ENCODE measurements at regions not wholly inside any gene's neighbourhood (a gene's known extent, or its start where the extent isn't known, plus 50 kb on each side); places are given as distances from the start of the nearest gene placed in this dataset.

DNA sequence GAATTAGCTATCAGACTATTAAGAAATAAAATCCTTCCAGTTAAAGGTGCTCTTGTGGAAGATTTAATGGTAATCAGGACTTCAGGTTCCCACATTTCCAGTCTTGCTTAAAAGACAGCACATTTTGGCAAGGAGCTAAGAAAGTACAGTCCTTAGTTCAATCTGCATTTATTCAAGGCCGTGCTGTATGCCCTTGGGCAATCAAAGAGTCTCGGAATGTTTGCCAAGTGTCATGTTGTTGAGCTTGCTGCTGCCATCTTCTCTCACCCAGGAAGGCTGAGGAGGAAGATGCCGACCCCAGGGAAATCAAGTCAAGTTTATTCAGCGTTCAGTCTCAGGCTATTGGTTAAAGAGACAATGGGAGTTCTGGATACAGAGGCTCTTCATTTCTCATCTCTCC, 388.1 kb upstream of the IGFBP7 start:
- H3K27ac ChIP-seq (ENCODE audit: low read depth in 2 of 2, low read length in 1 of 2), result no peak overlapping the region
- ChIA-PET POLR2A (no interaction called here), CTCF (no interaction called here)
- no peak overlapping the region for H3K4me3 ChIP-seq (ENCODE audit: low read depth in 2 of 2, low read length in 1 of 2)
- no peak overlapping the region for H3K9ac ChIP-seq
- H3F3A ChIP-seq (replicated peaks; ENCODE audit: insufficient read depth), result no peaks in the 10 kb centered on the region
- no peaks in the 10 kb centered on the region for H3K79me2 ChIP-seq (ENCODE audit: insufficient read depth)
- no peak overlapping the region for H2AFZ ChIP-seq (ENCODE audit: low read depth)
- no peaks in the 10 kb centered on the region for H3K27me3 ChIP-seq (ENCODE audit: insufficient read depth)
- DNase-seq, result no peak
- H3K4me1 ChIP-seq (ENCODE audit: control insufficient read depth in 1 of 2, insufficient read depth in 2 of 2, low read depth in 1 of 2, low read length in 1 of 2), result no peaks in the 10 kb centered on the region
- H4K20me1 ChIP-seq (ENCODE audit: insufficient read depth), result no peaks in the 10 kb centered on the region
- TF ChIP-seq FOSL2 (IDR thresholded peaks at IDR 0.05; ENCODE audit: borderline replicate concordance, low read depth) (no peak), RFX5 (IDR thresholded peaks at IDR 0.05; ENCODE audit: low read length) (no peak), FOXM1 (IDR thresholded peaks at IDR 0.05; ENCODE audit: low read depth) (no peak), MXI1 (IDR thresholded peaks at IDR 0.05; ENCODE audit: low read depth, low read length) (no peak), TCF12 (IDR thresholded peaks at IDR 0.05) (no peak), NRF1 (IDR thresholded peaks at IDR 0.05; ENCODE audit: low read depth, low read length) (no peak), TAF1 (IDR thresholded peaks at IDR 0.05; ENCODE audit: borderline replicate concordance, low read depth, low read length) (no peak), EZH2phosphoT487 (IDR thresholded peaks at IDR 0.05; ENCODE audit: borderline replicate concordance, low read depth) (no peak), YY1 (IDR thresholded peaks at IDR 0.05; ENCODE audit: low read depth) (no peak), CHD2 (IDR thresholded peaks at IDR 0.05; ENCODE audit: low read length, partially characterized antibody) (no peak), ELF1 (IDR thresholded peaks at IDR 0.05) (no peak), MEF2A (IDR thresholded peaks at IDR 0.05; ENCODE audit: borderline replicate concordance, low read depth) (no peak), GATA2 (CRISPR knock-in tag; IDR thresholded peaks at IDR 0.05) (no peak), GABPA (IDR thresholded peaks at IDR 0.05; ENCODE audit: low read depth) (no peak)
- TF ChIP-seq, protein P1, sequence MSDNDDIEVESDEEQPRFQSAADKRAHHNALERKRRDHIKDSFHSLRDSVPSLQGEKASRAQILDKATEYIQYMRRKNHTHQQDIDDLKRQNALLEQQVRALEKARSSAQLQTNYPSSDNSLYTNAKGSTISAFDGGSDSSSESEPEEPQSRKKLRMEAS (IDR thresholded peaks at IDR 0.05; ENCODE audit: low read depth), result no peak
- TF ChIP-seq, protein P2, sequence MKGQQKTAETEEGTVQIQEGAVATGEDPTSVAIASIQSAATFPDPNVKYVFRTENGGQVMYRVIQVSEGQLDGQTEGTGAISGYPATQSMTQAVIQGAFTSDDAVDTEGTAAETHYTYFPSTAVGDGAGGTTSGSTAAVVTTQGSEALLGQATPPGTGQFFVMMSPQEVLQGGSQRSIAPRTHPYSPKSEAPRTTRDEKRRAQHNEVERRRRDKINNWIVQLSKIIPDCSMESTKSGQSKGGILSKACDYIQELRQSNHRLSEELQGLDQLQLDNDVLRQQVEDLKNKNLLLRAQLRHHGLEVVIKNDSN (IDR thresholded peaks at IDR 0.05; ENCODE audit: borderline replicate concordance, low read depth), result no peak
- TF ChIP-seq, protein P3, sequence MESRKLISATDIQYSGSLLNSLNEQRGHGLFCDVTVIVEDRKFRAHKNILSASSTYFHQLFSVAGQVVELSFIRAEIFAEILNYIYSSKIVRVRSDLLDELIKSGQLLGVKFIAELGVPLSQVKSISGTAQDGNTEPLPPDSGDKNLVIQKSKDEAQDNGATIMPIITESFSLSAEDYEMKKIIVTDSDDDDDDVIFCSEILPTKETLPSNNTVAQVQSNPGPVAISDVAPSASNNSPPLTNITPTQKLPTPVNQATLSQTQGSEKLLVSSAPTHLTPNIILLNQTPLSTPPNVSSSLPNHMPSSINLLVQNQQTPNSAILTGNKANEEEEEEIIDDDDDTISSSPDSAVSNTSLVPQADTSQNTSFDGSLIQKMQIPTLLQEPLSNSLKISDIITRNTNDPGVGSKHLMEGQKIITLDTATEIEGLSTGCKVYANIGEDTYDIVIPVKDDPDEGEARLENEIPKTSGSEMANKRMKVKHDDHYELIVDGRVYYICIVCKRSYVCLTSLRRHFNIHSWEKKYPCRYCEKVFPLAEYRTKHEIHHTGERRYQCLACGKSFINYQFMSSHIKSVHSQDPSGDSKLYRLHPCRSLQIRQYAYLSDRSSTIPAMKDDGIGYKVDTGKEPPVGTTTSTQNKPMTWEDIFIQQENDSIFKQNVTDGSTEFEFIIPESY (IDR thresholded peaks at IDR 0.05; ENCODE audit: borderline replicate concordance, low read depth), result no peak
- TF ChIP-seq, protein P4, sequence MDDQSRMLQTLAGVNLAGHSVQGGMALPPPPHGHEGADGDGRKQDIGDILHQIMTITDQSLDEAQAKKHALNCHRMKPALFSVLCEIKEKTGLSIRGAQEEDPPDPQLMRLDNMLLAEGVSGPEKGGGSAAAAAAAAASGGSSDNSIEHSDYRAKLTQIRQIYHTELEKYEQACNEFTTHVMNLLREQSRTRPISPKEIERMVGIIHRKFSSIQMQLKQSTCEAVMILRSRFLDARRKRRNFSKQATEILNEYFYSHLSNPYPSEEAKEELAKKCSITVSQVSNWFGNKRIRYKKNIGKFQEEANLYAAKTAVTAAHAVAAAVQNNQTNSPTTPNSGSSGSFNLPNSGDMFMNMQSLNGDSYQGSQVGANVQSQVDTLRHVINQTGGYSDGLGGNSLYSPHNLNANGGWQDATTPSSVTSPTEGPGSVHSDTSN (IDR thresholded peaks at IDR 0.05), result no peak
- TF ChIP-seq, protein P5, sequence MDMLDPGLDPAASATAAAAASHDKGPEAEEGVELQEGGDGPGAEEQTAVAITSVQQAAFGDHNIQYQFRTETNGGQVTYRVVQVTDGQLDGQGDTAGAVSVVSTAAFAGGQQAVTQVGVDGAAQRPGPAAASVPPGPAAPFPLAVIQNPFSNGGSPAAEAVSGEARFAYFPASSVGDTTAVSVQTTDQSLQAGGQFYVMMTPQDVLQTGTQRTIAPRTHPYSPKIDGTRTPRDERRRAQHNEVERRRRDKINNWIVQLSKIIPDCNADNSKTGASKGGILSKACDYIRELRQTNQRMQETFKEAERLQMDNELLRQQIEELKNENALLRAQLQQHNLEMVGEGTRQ (IDR thresholded peaks at IDR 0.05; ENCODE audit: borderline replicate concordance, low read depth, low read length), result no peak
- TF ChIP-seq, protein P6, sequence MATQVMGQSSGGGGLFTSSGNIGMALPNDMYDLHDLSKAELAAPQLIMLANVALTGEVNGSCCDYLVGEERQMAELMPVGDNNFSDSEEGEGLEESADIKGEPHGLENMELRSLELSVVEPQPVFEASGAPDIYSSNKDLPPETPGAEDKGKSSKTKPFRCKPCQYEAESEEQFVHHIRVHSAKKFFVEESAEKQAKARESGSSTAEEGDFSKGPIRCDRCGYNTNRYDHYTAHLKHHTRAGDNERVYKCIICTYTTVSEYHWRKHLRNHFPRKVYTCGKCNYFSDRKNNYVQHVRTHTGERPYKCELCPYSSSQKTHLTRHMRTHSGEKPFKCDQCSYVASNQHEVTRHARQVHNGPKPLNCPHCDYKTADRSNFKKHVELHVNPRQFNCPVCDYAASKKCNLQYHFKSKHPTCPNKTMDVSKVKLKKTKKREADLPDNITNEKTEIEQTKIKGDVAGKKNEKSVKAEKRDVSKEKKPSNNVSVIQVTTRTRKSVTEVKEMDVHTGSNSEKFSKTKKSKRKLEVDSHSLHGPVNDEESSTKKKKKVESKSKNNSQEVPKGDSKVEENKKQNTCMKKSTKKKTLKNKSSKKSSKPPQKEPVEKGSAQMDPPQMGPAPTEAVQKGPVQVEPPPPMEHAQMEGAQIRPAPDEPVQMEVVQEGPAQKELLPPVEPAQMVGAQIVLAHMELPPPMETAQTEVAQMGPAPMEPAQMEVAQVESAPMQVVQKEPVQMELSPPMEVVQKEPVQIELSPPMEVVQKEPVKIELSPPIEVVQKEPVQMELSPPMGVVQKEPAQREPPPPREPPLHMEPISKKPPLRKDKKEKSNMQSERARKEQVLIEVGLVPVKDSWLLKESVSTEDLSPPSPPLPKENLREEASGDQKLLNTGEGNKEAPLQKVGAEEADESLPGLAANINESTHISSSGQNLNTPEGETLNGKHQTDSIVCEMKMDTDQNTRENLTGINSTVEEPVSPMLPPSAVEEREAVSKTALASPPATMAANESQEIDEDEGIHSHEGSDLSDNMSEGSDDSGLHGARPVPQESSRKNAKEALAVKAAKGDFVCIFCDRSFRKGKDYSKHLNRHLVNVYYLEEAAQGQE (IDR thresholded peaks at IDR 0.05; ENCODE audit: low read depth, low read length), result no peak
- 31% methylated on average over 4 of the region's 4 CpGs for WGBS (ENCODE audit: low lambda C conversion rate)
- no peak overlapping the region for H3K4me2 ChIP-seq
- no peaks in the 10 kb centered on the region for H3K9me2 ChIP-seq
- no peaks in the 10 kb centered on the region for H3K36me3 ChIP-seq (replicated peaks in 1 of 2; ENCODE audit: control insufficient read depth in 1 of 2, insufficient read depth in 2 of 2, low read length in 1 of 2)
- H3K9me3 ChIP-seq, result no peaks in the 10 kb centered on the region

Data from SK-N-SH (cell line).